HL-60 (cell line): ENCODE measurements at regions not wholly inside any gene's neighbourhood (a gene's known extent, or its start where the extent isn't known, plus 50 kb on each side); places are given as distances from the start of the nearest gene placed in this dataset.

Source experiments
- CTCF ChIP-seq: IDR thresholded peaks from one replicate; pipeline ENCODE4 v1.5.1; 2011; ENCODE audit warnings: low read length, control low read depth, inconsistent platforms; ENCODE audit not compliant: insufficient read depth
- POLR2AphosphoS5 ChIP-seq: IDR thresholded peaks from 2 replicates; pipeline ENCODE4 v1.6.1; 2012; ENCODE audit warnings: low read depth
- SPI1 ChIP-seq: IDR thresholded peaks from 2 replicates; pipeline ENCODE4 v1.6.1; 2012; ENCODE audit warnings: low read depth, mild to moderate bottlenecking, borderline replicate concordance

DNA sequence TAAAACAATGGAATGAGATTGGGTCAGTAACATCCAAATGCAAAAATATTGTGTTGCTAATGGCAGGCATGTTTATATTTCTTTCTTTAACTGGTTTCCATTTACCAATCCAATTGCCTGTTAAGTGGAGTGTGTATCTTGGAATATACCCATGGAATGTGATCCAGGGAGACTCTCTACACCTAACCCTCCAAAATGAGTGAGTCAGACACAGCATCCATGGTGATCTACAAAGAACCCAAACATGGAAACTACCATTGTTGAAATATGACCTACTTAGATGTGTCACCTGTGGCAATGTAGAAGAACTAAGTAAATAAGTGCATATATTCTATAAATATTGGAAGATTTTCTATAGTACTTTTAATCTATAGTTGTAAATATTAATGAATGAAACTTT is 110.3 kb downstream of the AREG start:
- no peak for TF ChIP-seq CTCF
- TF ChIP-seq SPI1: no peak
- TF ChIP-seq POLR2AphosphoS5: no peak
